Renal cortex interstitium (tissue), 11 donors: ENCODE measurements at regions not wholly inside any gene's neighbourhood (a gene's known extent, or its start where the extent isn't known, plus 50 kb on each side); places are given as distances from the start of the nearest gene placed in this dataset.
"Not testable (repeated sequence)": the region's sequence is repeated elsewhere in the genome, so short reads cannot be mapped to it uniquely, and the experiment has no call there.

Source experiments
- DNase-seq, 11 donors: peaks; one replicate each; pipeline ENCODE4 v3.0.0-alpha.2; 2013; ENCODE audit warnings: low read depth in 9 of 11, low spot score in 4 of 11; ENCODE audit errors: extremely low read depth in 1 of 11

- not testable (repeated sequence) for DNase-seq
Measured at GRCh38 chr6:57708061-57708460, 390.6 kb downstream of the PRIM2 start.

GRCh38 chr6:57722546-57722945 lies 405.1 kb downstream of the PRIM2 start:
- DNase-seq: not testable (repeated sequence)

- DNase-seq: not testable (repeated sequence)
Measured at GRCh38 chr6:57723815-57724401, 406.5 kb downstream of the PRIM2 start.

- not testable (repeated sequence) for DNase-seq
Measured at GRCh38 chr6:57729407-57729806, 412.0 kb downstream of the PRIM2 start.

GRCh38 chr6:57730726-57731125 lies 413.3 kb downstream of the PRIM2 start:
- not testable (repeated sequence) for DNase-seq

GRCh38 chr6:57747716-57748115 lies 430.3 kb downstream of the PRIM2 start:
- not testable (repeated sequence) for DNase-seq

GRCh38 chr6:57759850-57760249 lies 442.4 kb downstream of the PRIM2 start:
- not testable (repeated sequence) for DNase-seq

- not testable (repeated sequence) for DNase-seq
Measured at GRCh38 chr6:57792720-57793397, 475.4 kb downstream of the PRIM2 start.

- not testable (repeated sequence) for DNase-seq
Measured at GRCh38 chr6:57793398-57793762, 475.9 kb downstream of the PRIM2 start.

GRCh38 chr6:57799703-57800479 lies 482.5 kb downstream of the PRIM2 start:
- not testable (repeated sequence) for DNase-seq

- not testable (repeated sequence) for DNase-seq
Measured at GRCh38 chr6:57808581-57808980, 491.2 kb downstream of the PRIM2 start.

- DNase-seq: not testable (repeated sequence)
Measured at GRCh38 chr6:57809454-57809853, 492.0 kb downstream of the PRIM2 start.

- not testable (repeated sequence) for DNase-seq
Measured at GRCh38 chr6:57813271-57814075, 496.0 kb downstream of the PRIM2 start.

GRCh38 chr6:57815826-57816225 lies 498.4 kb downstream of the PRIM2 start:
- DNase-seq: not testable (repeated sequence)

GRCh38 chr6:57821325-57821724 lies 503.9 kb downstream of the PRIM2 start:
- not testable (repeated sequence) for DNase-seq

GRCh38 chr6:57822448-57822847 lies 505.0 kb downstream of the PRIM2 start:
- DNase-seq: not testable (repeated sequence)

GRCh38 chr6:57822896-57823358 lies 505.5 kb downstream of the PRIM2 start:
- no peak for DNase-seq

GRCh38 chr6:57837622-57838209 lies 520.3 kb downstream of the PRIM2 start:
- DNase-seq: not testable (repeated sequence)

- not testable (repeated sequence) for DNase-seq
Measured at GRCh38 chr6:57841551-57841950, 524.1 kb downstream of the PRIM2 start.
